ENCODE measurements at regions not wholly inside any gene's neighbourhood (a gene's known extent, or its start where the extent isn't known, plus 50 kb on each side); places are given as distances from the start of the nearest gene placed in this dataset.

DNA sequence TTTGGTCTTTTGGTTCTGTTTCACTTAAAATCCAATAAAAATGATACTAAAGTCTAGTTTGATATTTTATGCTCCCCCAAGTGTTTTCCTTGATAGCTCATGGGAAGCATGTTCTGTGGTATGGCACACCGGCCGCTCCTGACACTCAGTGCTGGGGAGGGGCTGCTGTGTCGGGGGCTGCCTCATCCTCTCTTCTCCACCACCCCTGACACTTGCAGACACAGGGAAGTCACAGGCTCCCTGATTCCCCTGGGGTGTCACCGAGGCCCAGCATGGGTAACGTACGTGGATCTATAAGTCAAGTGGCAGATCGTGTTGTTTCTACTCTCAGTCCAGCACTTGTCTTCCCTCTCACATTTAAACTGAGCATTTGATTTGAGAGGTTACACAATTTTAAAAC, 508.6 kb downstream of the TNS3 start:
- H3K56ac ChIP-seq (ENCODE audit: extremely low read depth, insufficient read depth, low read length): no peak overlapping the region
- H2AFZ ChIP-seq (replicated peaks; ENCODE audit: low read length, poor library complexity): no peak overlapping the region
- H3K27me3 ChIP-seq (ENCODE audit: control insufficient read depth, insufficient read depth, low read length): peaks cover 6% of the 10 kb centered on the region
- no peak overlapping the region for H3K23ac ChIP-seq (ENCODE audit: low read depth, low read length)
- intact Hi-C loops (cut with micrococcal nuclease): no loop called here
- no peak overlapping the region for H3K4me3 ChIP-seq (ENCODE audit: insufficient read depth, low read depth, low read length)
- no CpG with 5 or more reads among the region's 7 CpGs for WGBS, 2 experiments (ENCODE audit: extremely low coverage in 2 of 2, insufficient read length in 1 of 2)
- no peak overlapping the region for H3K18ac ChIP-seq (ENCODE audit: low read depth, low read length)
- TF ChIP-seq, protein P1, sequence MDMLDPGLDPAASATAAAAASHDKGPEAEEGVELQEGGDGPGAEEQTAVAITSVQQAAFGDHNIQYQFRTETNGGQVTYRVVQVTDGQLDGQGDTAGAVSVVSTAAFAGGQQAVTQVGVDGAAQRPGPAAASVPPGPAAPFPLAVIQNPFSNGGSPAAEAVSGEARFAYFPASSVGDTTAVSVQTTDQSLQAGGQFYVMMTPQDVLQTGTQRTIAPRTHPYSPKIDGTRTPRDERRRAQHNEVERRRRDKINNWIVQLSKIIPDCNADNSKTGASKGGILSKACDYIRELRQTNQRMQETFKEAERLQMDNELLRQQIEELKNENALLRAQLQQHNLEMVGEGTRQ (IDR thresholded peaks at IDR 0.05; ENCODE audit: low read depth, low read length): no peak
- TF ChIP-seq MAZ (IDR thresholded peaks at IDR 0.05; ENCODE audit: borderline replicate concordance, low read depth, low read length) (no peak), MXI1 (IDR thresholded peaks at IDR 0.05; ENCODE audit: borderline replicate concordance, low read depth, low read length) (no peak), RFX5 (IDR thresholded peaks at IDR 0.05; ENCODE audit: low read depth, low read length) (no peak), CHD1 (IDR thresholded peaks at IDR 0.05; ENCODE audit: low read depth, low read length) (no peak), RCOR1 (IDR thresholded peaks at IDR 0.05; ENCODE audit: insufficient replicate concordance, low read length) (no peak), MAFK (IDR thresholded peaks at IDR 0.05; ENCODE audit: low read depth, low read length) (no peak), SMC3 (IDR thresholded peaks at IDR 0.05; ENCODE audit: low read depth, low read length) (no peak), FOS (IDR thresholded peaks at IDR 0.05; ENCODE audit: low read depth, low read length) (no peak), POLR2A (IDR thresholded peaks at IDR 0.05; ENCODE audit: low read depth, low read length) (no peak), BHLHE40 (IDR thresholded peaks at IDR 0.05; ENCODE audit: low read depth, low read length) (no peak), RAD21 (IDR thresholded peaks at IDR 0.05; ENCODE audit: low read length) (no peak)
- TF ChIP-seq, protein P2, sequence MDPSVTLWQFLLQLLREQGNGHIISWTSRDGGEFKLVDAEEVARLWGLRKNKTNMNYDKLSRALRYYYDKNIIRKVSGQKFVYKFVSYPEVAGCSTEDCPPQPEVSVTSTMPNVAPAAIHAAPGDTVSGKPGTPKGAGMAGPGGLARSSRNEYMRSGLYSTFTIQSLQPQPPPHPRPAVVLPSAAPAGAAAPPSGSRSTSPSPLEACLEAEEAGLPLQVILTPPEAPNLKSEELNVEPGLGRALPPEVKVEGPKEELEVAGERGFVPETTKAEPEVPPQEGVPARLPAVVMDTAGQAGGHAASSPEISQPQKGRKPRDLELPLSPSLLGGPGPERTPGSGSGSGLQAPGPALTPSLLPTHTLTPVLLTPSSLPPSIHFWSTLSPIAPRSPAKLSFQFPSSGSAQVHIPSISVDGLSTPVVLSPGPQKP (IDR thresholded peaks at IDR 0.05; ENCODE audit: borderline replicate concordance, low read depth, low read length): no peak
- TF ChIP-seq, protein P3, sequence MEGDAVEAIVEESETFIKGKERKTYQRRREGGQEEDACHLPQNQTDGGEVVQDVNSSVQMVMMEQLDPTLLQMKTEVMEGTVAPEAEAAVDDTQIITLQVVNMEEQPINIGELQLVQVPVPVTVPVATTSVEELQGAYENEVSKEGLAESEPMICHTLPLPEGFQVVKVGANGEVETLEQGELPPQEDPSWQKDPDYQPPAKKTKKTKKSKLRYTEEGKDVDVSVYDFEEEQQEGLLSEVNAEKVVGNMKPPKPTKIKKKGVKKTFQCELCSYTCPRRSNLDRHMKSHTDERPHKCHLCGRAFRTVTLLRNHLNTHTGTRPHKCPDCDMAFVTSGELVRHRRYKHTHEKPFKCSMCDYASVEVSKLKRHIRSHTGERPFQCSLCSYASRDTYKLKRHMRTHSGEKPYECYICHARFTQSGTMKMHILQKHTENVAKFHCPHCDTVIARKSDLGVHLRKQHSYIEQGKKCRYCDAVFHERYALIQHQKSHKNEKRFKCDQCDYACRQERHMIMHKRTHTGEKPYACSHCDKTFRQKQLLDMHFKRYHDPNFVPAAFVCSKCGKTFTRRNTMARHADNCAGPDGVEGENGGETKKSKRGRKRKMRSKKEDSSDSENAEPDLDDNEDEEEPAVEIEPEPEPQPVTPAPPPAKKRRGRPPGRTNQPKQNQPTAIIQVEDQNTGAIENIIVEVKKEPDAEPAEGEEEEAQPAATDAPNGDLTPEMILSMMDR (conservative IDR thresholded peaks at IDR 0.05; ENCODE audit: low read depth, low read length): no peak
- dilution Hi-C loops (cut with HindIII; ENCODE audit: low sequenced_read_pairs, unreplicated experiment): no loop called here
- H2BK120ac ChIP-seq (ENCODE audit: low read depth, low read length): no peak overlapping the region
- H3K79me1 ChIP-seq (ENCODE audit: low read depth in 1 of 2, low read length in 2 of 2): no peaks in the 10 kb centered on the region
- BruUV-seq (replicated peaks): no TSS peak
- ATAC-seq (ENCODE audit: low read depth) (no peak), DNase-seq (no peak)
- no peaks in the 10 kb centered on the region for H3K4me1 ChIP-seq (ENCODE audit: control insufficient read depth, insufficient read depth, low read length)
- H4K5ac ChIP-seq (ENCODE audit: low read depth, low read length): no peak overlapping the region
- no peak overlapping the region for H2BK5ac ChIP-seq (ENCODE audit: low read depth, low read length, poor library complexity, severe bottlenecking)
- in situ Hi-C loops (cut with MboI; ENCODE audit: low sequenced_read_pairs): no loop called here
- H2BK15ac ChIP-seq (ENCODE audit: low read depth, low read length): no peak overlapping the region
- no peak overlapping the region for H4K91ac ChIP-seq (ENCODE audit: insufficient read depth, low read depth, low read length)
- H3K14ac ChIP-seq (replicated peaks; ENCODE audit: low read depth, low read length): no peak overlapping the region
- H2BK20ac ChIP-seq (ENCODE audit: low read depth, low read length): no peak overlapping the region
- H4K20me1 ChIP-seq (ENCODE audit: insufficient read depth, low read length): no peaks in the 10 kb centered on the region
- H3K4ac ChIP-seq (ENCODE audit: low read depth, low read length): no peak overlapping the region
- no peak overlapping the region for H3K4me2 ChIP-seq (ENCODE audit: low read depth, low read length)
- no peak overlapping the region for H2AK5ac ChIP-seq (ENCODE audit: low read depth, low read length)
- H3K36me3 ChIP-seq (ENCODE audit: control insufficient read depth, insufficient read depth, low read length): no peaks in the 10 kb centered on the region
- no peak overlapping the region for H2AK9ac ChIP-seq (replicated peaks; ENCODE audit: low read depth, low read length, poor library complexity)
- no peaks in the 10 kb centered on the region for H3K9me1 ChIP-seq (ENCODE audit: insufficient read depth, low read length)
- CTCF ChIA-PET: no interaction called here
- H3K27ac ChIP-seq (ENCODE audit: insufficient read depth, low read length): no peak overlapping the region
- peaks cover 2% of the 10 kb centered on the region for H3K9me3 ChIP-seq (ENCODE audit: control insufficient read depth, insufficient read depth, low read length)
- POLR2A ChIA-PET (ENCODE audit: unreplicated experiment): no interaction called here
- H4K8ac ChIP-seq (ENCODE audit: low read depth in 2 of 2, low read length in 2 of 2): no peak overlapping the region
- no peak overlapping the region for H3K9ac ChIP-seq (ENCODE audit: low read depth, low read length)

All from IMR-90 (cell line).